Upper lobe of left lung (tissue), 6 donors: ENCODE measurements at regions not wholly inside any gene's neighbourhood (a gene's known extent, or its start where the extent isn't known, plus 50 kb on each side); places are given as distances from the start of the nearest gene placed in this dataset.

Experiments used
- ATAC-seq, 2 donors: fragments of 200-7000 bp; cut with Tn5 transposase; one replicate each; pipeline ENCODE4 v1.9.1; 2022; ENCODE audit warnings: mild to moderate bottlenecking in 2 of 2, moderate library complexity in 2 of 2; ENCODE audit not compliant: low FRiP score in 2 of 2
- DNase-seq, 2 donors: peaks; one replicate each; pipeline ENCODE4 v3.0.0-alpha.2; 2019 to 2020
- H3K27ac ChIP-seq, 4 donors: fragments of 200-600 bp; sonication (generic); one replicate each; pipeline ENCODE4 v1.5.1; 2016 to 2019
- H3K27me3 ChIP-seq, 4 donors: fragments of 200-600 bp; sonication (generic); one replicate each; pipeline ENCODE4 v1.5.1; 2017 to 2019
- H3K36me3 ChIP-seq, 4 donors: fragments of 200-600 bp; sonication (generic); one replicate each; pipeline ENCODE4 v1.5.1; 2016 to 2019
- H3K4me1 ChIP-seq, 4 donors: fragments of 200-600 bp; sonication (generic); one replicate each; pipeline ENCODE4 v1.5.1; 2018 to 2019
- H3K4me3 ChIP-seq, 4 donors: fragments of 200-600 bp; sonication (generic); one replicate each; pipeline ENCODE4 v1.5.1; 2017 to 2019; ENCODE audit warnings: mild to moderate bottlenecking in 2 of 4, moderate library complexity in 1 of 4
- H3K9me3 ChIP-seq, 4 donors: fragments of 200-600 bp; sonication (generic); one replicate each; pipeline ENCODE4 v1.5.1; 2018 to 2019
- CTCF ChIP-seq, 6 experiments: fragments of 450-650 bp in 4 of 6; fragments of 200-600 bp in 2 of 6; sonication (generic) in 2 of 6; IDR thresholded peaks; one replicate each; pipeline ENCODE4 v1.5.1; 2016 to 2019; ENCODE audit warnings: antibody characterized with exemption in 6 of 6
- EP300 ChIP-seq, 4 donors: sonication (generic); formaldehyde crosslinking; IDR thresholded peaks; one replicate each; pipeline ENCODE4 v1.5.1; 2017; ENCODE audit warnings: antibody characterized with exemption in 4 of 4, control low read depth in 2 of 4
- POLR2A ChIP-seq, 4 donors: fragments of 450-650 bp; IDR thresholded peaks; one replicate each; pipeline ENCODE4 v1.5.1; 2016 to 2017; ENCODE audit warnings: antibody characterized with exemption in 4 of 4, mild to moderate bottlenecking in 2 of 4
- POLR2AphosphoS5 ChIP-seq, 2 donors: sonication (generic); formaldehyde crosslinking; IDR thresholded peaks; one replicate each; pipeline ENCODE4 v1.5.1; 2017; ENCODE audit warnings: antibody characterized with exemption in 2 of 2
- WGBS, 2 donors: methylation state at CpG; one replicate each; pipeline ENCODE4 v1.1.5; 2017 to 2018; 5-methylcytosine and 5-hydroxymethylcytosine counted together
- donor health status: DM: no; HTN: no; CAD: no; lungs with moderate emphysema.
- donor health status: DM: no; HTN: yes; CAD: no; lungs with severe emphysema.

- Histone ChIP-seq H3K9me3 (no peaks in the 10 kb centered on the region), H3K36me3 (no peaks in the 10 kb centered on the region), H3K27me3 (no peaks in the 10 kb centered on the region), H3K4me1 (no peaks in the 10 kb centered on the region), H3K27ac (no peak overlapping the region), H3K4me3 (no peak overlapping the region)
- TF ChIP-seq POLR2AphosphoS5 (IDR thresholded peaks at IDR 0.05) (no peak), POLR2A (IDR thresholded peaks at IDR 0.05) (no peak), EP300 (IDR thresholded peaks at IDR 0.05) (no peak), CTCF (IDR thresholded peaks at IDR 0.05) (no peak)
- 86 to 88% methylated on average over 7 to 8 of the region's 8 CpGs for WGBS, 2 donors
- ATAC-seq (no peak), DNase-seq (no peak)
Observed at GRCh38 chr3:127387556-127388153, 99.8 kb upstream of the PRR20G start.

- no peak for DNase-seq
- H3K4me1 ChIP-seq = no peaks in the 10 kb centered on the region
- no peaks in the 10 kb centered on the region for H3K27me3 ChIP-seq
- WGBS, 2 donors = 71 to 78% methylated on average over 3 to 8 of the region's 8 CpGs
- H3K4me3 ChIP-seq = no peak overlapping the region
- ATAC-seq = no peak
- H3K36me3 ChIP-seq = no peaks in the 10 kb centered on the region
- no peaks in the 10 kb centered on the region for H3K9me3 ChIP-seq
- H3K27ac ChIP-seq = no peak overlapping the region
- TF ChIP-seq POLR2A (IDR thresholded peaks at IDR 0.05) (no peak), POLR2AphosphoS5 (IDR thresholded peaks at IDR 0.05) (no peak), CTCF (IDR thresholded peaks at IDR 0.05) (no peak)
Observed at GRCh38 chr3:127387119-127387518, 99.3 kb upstream of the PRR20G start.

GRCh38 chr3:127386490-127386889 lies 98.6 kb upstream of the PRR20G start:
- ATAC-seq (no peak), DNase-seq (no peak)
- H3K4me3 ChIP-seq = no peak overlapping the region
- no peaks in the 10 kb centered on the region for H3K9me3 ChIP-seq
- no peaks in the 10 kb centered on the region for H3K27me3 ChIP-seq
- TF ChIP-seq EP300 (IDR thresholded peaks at IDR 0.05) = no peak
- no peak for TF ChIP-seq POLR2AphosphoS5 (IDR thresholded peaks at IDR 0.05)
- TF ChIP-seq POLR2A (IDR thresholded peaks at IDR 0.05) = no peak
- no peak for TF ChIP-seq CTCF (IDR thresholded peaks at IDR 0.05)
- H3K27ac ChIP-seq = no peak overlapping the region
- H3K36me3 ChIP-seq = no peaks in the 10 kb centered on the region
- no peaks in the 10 kb centered on the region for H3K4me1 ChIP-seq
- 71 to 82% methylated on average over 9 of the region's 9 CpGs for WGBS, 2 donors

- DNase-seq (no peak), ATAC-seq (no peak)
- 86 to 88% methylated on average over 5 of the region's 5 CpGs for WGBS, 2 donors
- Histone ChIP-seq H3K9me3 (no peaks in the 10 kb centered on the region), H3K36me3 (no peaks in the 10 kb centered on the region), H3K27ac (no peak overlapping the region), H3K27me3 (no peaks in the 10 kb centered on the region), H3K4me1 (no peaks in the 10 kb centered on the region), H3K4me3 (no peak overlapping the region)
- TF ChIP-seq POLR2AphosphoS5 (IDR thresholded peaks at IDR 0.05) = no peak
- no peak for TF ChIP-seq POLR2A (IDR thresholded peaks at IDR 0.05)
- TF ChIP-seq EP300 (IDR thresholded peaks at IDR 0.05) = no peak
- TF ChIP-seq CTCF (IDR thresholded peaks at IDR 0.05) = no peak
Observed at GRCh38 chr3:127385540-127385870, 97.7 kb upstream of the PRR20G start.

- Histone ChIP-seq H3K36me3 (no peaks in the 10 kb centered on the region), H3K27me3 (no peaks in the 10 kb centered on the region), H3K4me1 (no peaks in the 10 kb centered on the region), H3K4me3 (no peak overlapping the region), H3K9me3 (no peaks in the 10 kb centered on the region), H3K27ac (no peak overlapping the region)
- ATAC-seq = no peak
- DNase-seq = no peak
- no peak for TF ChIP-seq CTCF (IDR thresholded peaks at IDR 0.05)
- WGBS, 2 donors = 65 to 73% methylated on average over 15 to 18 of the region's 18 CpGs
Observed at GRCh38 chr3:127384717-127385539, 97.1 kb upstream of the PRR20G start.
